ENCODE measurements at regions not wholly inside any gene's neighbourhood (a gene's known extent, or its start where the extent isn't known, plus 50 kb on each side); places are given as distances from the start of the nearest gene placed in this dataset.

GRCh38 chr10:35758076-35758475, 116.0 kb upstream of the FZD8 start:
- DNase-seq, result peak; percentile 87

- no peak for DNase-seq
Observed at GRCh38 chr10:35754519-35754918, 112.4 kb upstream of the FZD8 start.

- DNase-seq, result peak; percentile 46
Observed at GRCh38 chr10:35752469-35753461, 110.7 kb upstream of the FZD8 start.

- no peak for DNase-seq
Observed at GRCh38 chr10:35751347-35751746, 109.3 kb upstream of the FZD8 start.

GRCh38 chr10:35749230-35749629, 107.1 kb upstream of the FZD8 start:
- no peak for DNase-seq

- no peak for DNase-seq
Observed at GRCh38 chr10:35745617-35746403, 103.7 kb upstream of the FZD8 start.

GRCh38 chr10:35743851-35744250, 101.8 kb upstream of the FZD8 start:
- DNase-seq, result no peak

- DNase-seq, result no peak
Observed at GRCh38 chr10:35743351-35743750, 101.3 kb upstream of the FZD8 start.

GRCh38 chr10:35739998-35740397, 97.9 kb upstream of the FZD8 start:
- DNase-seq, result no peak

- DNase-seq, result no peak
Observed at GRCh38 chr10:35735412-35735811, 93.3 kb upstream of the FZD8 start.

- DNase-seq, result no peak
Observed at GRCh38 chr10:35731828-35732227, 89.7 kb upstream of the FZD8 start.

GRCh38 chr10:35728341-35728740, 86.2 kb upstream of the FZD8 start:
- no peak for DNase-seq

GRCh38 chr10:35726846-35727245, 84.8 kb upstream of the FZD8 start:
- DNase-seq, result no peak

GRCh38 chr10:35723992-35724391, 81.9 kb upstream of the FZD8 start:
- no peak for DNase-seq

- no peak for DNase-seq
Observed at GRCh38 chr10:35723059-35723458, 81.0 kb upstream of the FZD8 start.

- no peak for DNase-seq
Observed at GRCh38 chr10:35722636-35723035, 80.5 kb upstream of the FZD8 start.

- DNase-seq, result no peak
Observed at GRCh38 chr10:35722226-35722625, 80.1 kb upstream of the FZD8 start.

- no peak for DNase-seq
Observed at GRCh38 chr10:35720366-35720765, 78.3 kb upstream of the FZD8 start.

GRCh38 chr10:35716776-35717175, 74.7 kb upstream of the FZD8 start:
- no peak for DNase-seq

- no peak for DNase-seq
Observed at GRCh38 chr10:35712486-35712885, 70.4 kb upstream of the FZD8 start.

- no peak for DNase-seq
Observed at GRCh38 chr10:35711615-35712411, 69.7 kb upstream of the FZD8 start.

GRCh38 chr10:35707642-35708425, 65.7 kb upstream of the FZD8 start:
- no peak for DNase-seq
